Smooth muscle cell (in vitro differentiated cells): ENCODE measurements at regions not wholly inside any gene's neighbourhood (a gene's known extent, or its start where the extent isn't known, plus 50 kb on each side); places are given as distances from the start of the nearest gene placed in this dataset.

ENCODE experiments used
- DNase-seq: peaks from one replicate; lab custom pipeline; 2025; ENCODE audit not compliant: unreplicated experiment; lab: John Stamatoyannopoulos, UW
- H2AFZ ChIP-seq: fragments of 200-600 bp; sonication (generic); 2 replicates; pipeline ENCODE4 v1.6.0; 2016; ENCODE audit warnings: antibody characterized with exemption, low read depth, mild to moderate bottlenecking
- H3F3A ChIP-seq: fragments of 200-600 bp; sonication (generic); 2 replicates; pipeline ENCODE4 v1.6.0; 2017; ENCODE audit warnings: antibody characterized with exemption, low read depth
- H3K27ac ChIP-seq: fragments of 200-600 bp; sonication (generic); 2 replicates; pipeline ENCODE4 v1.5.1; 2016; ENCODE audit warnings: low read depth, mild to moderate bottlenecking
- H3K27me3 ChIP-seq: fragments of 200-600 bp; sonication (generic); 2 replicates; pipeline ENCODE4 v1.6.1; 2016; ENCODE audit warnings: low read depth, mild to moderate bottlenecking
- H3K36me3 ChIP-seq: fragments of 200-600 bp; sonication (generic); 2 replicates; pipeline ENCODE4 v1.5.1; 2016; ENCODE audit warnings: low read depth
- H3K4me1 ChIP-seq: fragments of 200-600 bp; sonication (generic); 2 replicates; pipeline ENCODE4 v1.5.1; 2016; ENCODE audit warnings: low read depth
- H3K4me2 ChIP-seq: fragments of 200-600 bp; sonication (generic); 2 replicates; pipeline ENCODE4 v1.6.0; 2016; ENCODE audit warnings: mild to moderate bottlenecking
- H3K4me3 ChIP-seq: fragments of 200-600 bp; sonication (generic); 2 replicates; pipeline ENCODE4 v1.5.1; 2016; ENCODE audit warnings: mild to moderate bottlenecking
- H3K79me2 ChIP-seq: fragments of 200-600 bp; sonication (generic); 2 replicates; pipeline ENCODE4 v1.6.0; 2016; ENCODE audit warnings: low read depth, mild to moderate bottlenecking
- H3K9ac ChIP-seq: fragments of 200-600 bp; sonication (generic); 2 replicates; pipeline ENCODE4 v1.6.0; 2016; ENCODE audit warnings: low read depth
- H3K9me3 ChIP-seq: fragments of 200-600 bp; sonication (generic); replicated peaks from 2 replicates; pipeline ENCODE4 v1.5.1; 2016; ENCODE audit warnings: low read depth
- H4K20me1 ChIP-seq: fragments of 200-600 bp; sonication (generic); 2 replicates; pipeline ENCODE4 v1.6.0; 2016; ENCODE audit warnings: low read depth
- WGBS: methylation state at CpG from one replicate; pipeline ENCODE4 v1.1.7; 2016; ENCODE audit warnings: low lambda C conversion rate; 5-methylcytosine and 5-hydroxymethylcytosine counted together
- TF ChIP-seq, protein P1 (sequence below): fragments of 200-600 bp; sonication (generic); IDR thresholded peaks from 2 replicates; pipeline ENCODE4 v1.5.1; 2017; ENCODE audit warnings: borderline replicate concordance, mild to moderate bottlenecking, antibody characterized with exemption; ENCODE audit not compliant: insufficient read depth, poor library complexity, severe bottlenecking

- Histone ChIP-seq H3K4me2 (no peak overlapping the region), H3K9ac (no peak overlapping the region), H3K27me3 (no peaks in the 10 kb centered on the region), H3K4me1 (peaks cover 22% of the 10 kb centered on the region), H3K36me3 (no peaks in the 10 kb centered on the region), H2AFZ (no peak overlapping the region), H3F3A (no peaks in the 10 kb centered on the region), H3K27ac (no peak overlapping the region), H3K9me3 (no peaks in the 10 kb centered on the region), H4K20me1 (no peaks in the 10 kb centered on the region), H3K4me3 (no peak overlapping the region), H3K79me2 (no peaks in the 10 kb centered on the region)
- 76% methylated on average over 4 of the region's 4 CpGs for WGBS
- TF ChIP-seq, protein P1, sequence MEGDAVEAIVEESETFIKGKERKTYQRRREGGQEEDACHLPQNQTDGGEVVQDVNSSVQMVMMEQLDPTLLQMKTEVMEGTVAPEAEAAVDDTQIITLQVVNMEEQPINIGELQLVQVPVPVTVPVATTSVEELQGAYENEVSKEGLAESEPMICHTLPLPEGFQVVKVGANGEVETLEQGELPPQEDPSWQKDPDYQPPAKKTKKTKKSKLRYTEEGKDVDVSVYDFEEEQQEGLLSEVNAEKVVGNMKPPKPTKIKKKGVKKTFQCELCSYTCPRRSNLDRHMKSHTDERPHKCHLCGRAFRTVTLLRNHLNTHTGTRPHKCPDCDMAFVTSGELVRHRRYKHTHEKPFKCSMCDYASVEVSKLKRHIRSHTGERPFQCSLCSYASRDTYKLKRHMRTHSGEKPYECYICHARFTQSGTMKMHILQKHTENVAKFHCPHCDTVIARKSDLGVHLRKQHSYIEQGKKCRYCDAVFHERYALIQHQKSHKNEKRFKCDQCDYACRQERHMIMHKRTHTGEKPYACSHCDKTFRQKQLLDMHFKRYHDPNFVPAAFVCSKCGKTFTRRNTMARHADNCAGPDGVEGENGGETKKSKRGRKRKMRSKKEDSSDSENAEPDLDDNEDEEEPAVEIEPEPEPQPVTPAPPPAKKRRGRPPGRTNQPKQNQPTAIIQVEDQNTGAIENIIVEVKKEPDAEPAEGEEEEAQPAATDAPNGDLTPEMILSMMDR = no peak
- DNase-seq = no peak
Observed at GRCh38 chr6:24009319-24009718, 116.7 kb upstream of the NRSN1 start.

GRCh38 chr6:24010133-24010532 is 115.9 kb upstream of the NRSN1 start:
- no peaks in the 10 kb centered on the region for H3K79me2 ChIP-seq
- no peak overlapping the region for H3K4me3 ChIP-seq
- no peak overlapping the region for H2AFZ ChIP-seq
- DNase-seq = no peak
- TF ChIP-seq, protein P1 = no peak
- no peaks in the 10 kb centered on the region for H3K27me3 ChIP-seq
- H4K20me1 ChIP-seq = no peaks in the 10 kb centered on the region
- H3F3A ChIP-seq = no peaks in the 10 kb centered on the region
- no peak overlapping the region for H3K27ac ChIP-seq
- H3K9me3 ChIP-seq = no peaks in the 10 kb centered on the region
- 85% methylated on average over 3 of the region's 3 CpGs for WGBS
- H3K4me2 ChIP-seq = no peak overlapping the region
- no peak overlapping the region for H3K9ac ChIP-seq
- no peaks in the 10 kb centered on the region for H3K36me3 ChIP-seq
- H3K4me1 ChIP-seq = peaks cover 22% of the 10 kb centered on the region

DNA sequence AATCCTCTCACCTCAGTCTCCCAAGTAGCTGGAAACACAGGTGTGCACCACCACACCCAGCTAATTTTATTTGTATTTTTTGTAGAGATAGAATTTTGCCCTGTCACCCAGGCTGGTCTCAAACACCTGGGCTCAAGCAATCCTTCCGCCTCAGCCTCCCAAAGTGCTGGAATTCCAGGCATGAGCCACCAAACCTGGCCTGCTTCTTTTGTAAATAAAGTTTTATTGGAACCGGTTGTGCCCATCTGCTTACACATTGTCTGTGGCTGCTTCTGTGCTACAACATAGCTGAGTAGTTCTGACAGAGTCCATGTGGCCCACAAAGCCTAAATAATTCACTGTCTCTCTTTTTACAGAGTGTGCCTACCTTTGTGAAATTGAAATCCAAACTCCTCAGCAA is 109.7 kb upstream of the NRSN1 start:
- TF ChIP-seq, protein P1 = no peak

GRCh38 chr6:24016857-24017256 is 109.2 kb upstream of the NRSN1 start:
- TF ChIP-seq, protein P1 = no peak
- no peak for DNase-seq
- no peaks in the 10 kb centered on the region for H3K79me2 ChIP-seq
- WGBS = 95% methylated on average over 4 of the region's 4 CpGs
- H3K9ac ChIP-seq = no peak overlapping the region
- no peak overlapping the region for H3K4me3 ChIP-seq
- no peak overlapping the region for H2AFZ ChIP-seq
- H3F3A ChIP-seq = no peaks in the 10 kb centered on the region
- peaks cover 10% of the 10 kb centered on the region for H3K27me3 ChIP-seq
- H3K4me2 ChIP-seq = no peak overlapping the region
- H4K20me1 ChIP-seq = no peaks in the 10 kb centered on the region
- H3K4me1 ChIP-seq = no peaks in the 10 kb centered on the region
- no peaks in the 10 kb centered on the region for H3K36me3 ChIP-seq
- H3K9me3 ChIP-seq = no peaks in the 10 kb centered on the region
- H3K27ac ChIP-seq = no peak overlapping the region

More for the DNA sequence above, 109.7 kb upstream of the NRSN1 start:
- Histone ChIP-seq H3K4me1 (no peaks in the 10 kb centered on the region), H3K27ac (no peak overlapping the region), H4K20me1 (no peaks in the 10 kb centered on the region), H3K79me2 (no peaks in the 10 kb centered on the region), H3F3A (no peaks in the 10 kb centered on the region), H3K9me3 (no peaks in the 10 kb centered on the region), H2AFZ (no peak overlapping the region), H3K27me3 (peaks cover 8% of the 10 kb centered on the region), H3K4me3 (no peak overlapping the region), H3K4me2 (no peak overlapping the region), H3K36me3 (no peaks in the 10 kb centered on the region), H3K9ac (no peak overlapping the region)
- WGBS = 76% methylated on average over 2 of the region's 2 CpGs
- DNase-seq = no peak
